Endothelial cell of umbilical vein (primary cell): ENCODE measurements at regions not wholly inside any gene's neighbourhood (a gene's known extent, or its start where the extent isn't known, plus 50 kb on each side); places are given as distances from the start of the nearest gene placed in this dataset.

Experiments used
- BruUV-seq: library from RNA; stranded (reverse); fragments of 400-500 nt; replicated peaks from 2 replicates; lab custom pipeline; 2021; lab: Mats Ljungman, UMichigan
- CTCF ChIA-PET: fragments of 300-600, 350-600 bp; sonication (Branson Sonifier 250); formaldehyde crosslinking; loops from one replicate; lab custom pipeline; 2021; ENCODE audit warnings: antibody characterized with exemption, inconsistent platforms; lab: Charles Lee
- POLR2A ChIA-PET: fragments of 300-600, 350-600 bp; sonication (Branson Sonifier 250); formaldehyde crosslinking; loops from one replicate; lab custom pipeline; 2021; ENCODE audit warnings: antibody characterized with exemption, inconsistent platforms; lab: Charles Lee
- DNase-seq: peaks from one replicate; pipeline ENCODE4 v3.0.0-alpha.2; 2011; ENCODE audit warnings: low read depth, low spot score
- FAIRE-seq: peaks from 2 replicates; lab custom pipeline; 2011; peaks lifted over from hg19 to GRCh38; lab: Jason Lieb, UNC
- H2AFZ ChIP-seq: 2 replicates; pipeline ENCODE4 v1.6.0; 2012; ENCODE audit warnings: low read depth, low read length, control low read depth, inconsistent platforms
- H3K27ac ChIP-seq: 2 replicates; pipeline ENCODE4 v1.5.1; 2011; ENCODE audit warnings: low read depth, mild to moderate bottlenecking, control low read depth, low read length, moderate library complexity; ENCODE audit not compliant: insufficient read depth
- H3K27me3 ChIP-seq, 2 experiments: 2 replicates each; pipeline versions ENCODE4 v1.6.0 to v1.6.1; 2011; ENCODE audit warnings: low read length in 2 of 2, mixed read lengths in 1 of 2; ENCODE audit not compliant: control insufficient read depth in 2 of 2, insufficient read depth in 2 of 2
- H3K36me3 ChIP-seq, 2 experiments: 2 replicates in 1 of 2; 3 replicates in 1 of 2; pipeline ENCODE4 v1.5.1; 2011; ENCODE audit warnings: low read length in 2 of 2, mild to moderate bottlenecking in 1 of 2, moderate library complexity in 1 of 2; ENCODE audit not compliant: control insufficient read depth in 2 of 2, insufficient read depth in 2 of 2; ENCODE audit errors: extremely low read depth in 1 of 2
- H3K4me1 ChIP-seq: 3 replicates; pipeline ENCODE4 v1.5.1; 2011; ENCODE audit warnings: mild to moderate bottlenecking, low read length; ENCODE audit not compliant: control insufficient read depth, insufficient read depth; ENCODE audit errors: extremely low read depth
- H3K4me2 ChIP-seq: 2 replicates; pipeline ENCODE4 v1.6.1; 2011; ENCODE audit warnings: low read length, control low read depth, mixed read lengths; ENCODE audit not compliant: insufficient read depth
- H3K4me3 ChIP-seq, 3 experiments: fragments of 200-600 bp in 1 of 3; sonication (generic), shearing (Covaris generic) in 1 of 3; replicated peaks in 1 of 3; 2 replicates each; pipeline ENCODE4 v1.5.1; 2011 to 2016; ENCODE audit warnings: control low read depth in 3 of 3, low read length in 3 of 3, mild to moderate bottlenecking in 2 of 3, inconsistent platforms in 1 of 3, low read depth in 1 of 3, moderate library complexity in 1 of 3; ENCODE audit not compliant: insufficient read depth in 1 of 3
- H3K79me2 ChIP-seq: 2 replicates; pipeline ENCODE4 v1.6.0; 2012; ENCODE audit warnings: low read length, inconsistent platforms; ENCODE audit not compliant: control insufficient read depth, insufficient read depth
- H3K9ac ChIP-seq: replicated peaks from 2 replicates; pipeline ENCODE3; 2011; ENCODE audit warnings: low read length, control low read depth; ENCODE audit not compliant: insufficient read depth; ENCODE audit errors: extremely low read depth
- H3K9me1 ChIP-seq: replicated peaks from 3 replicates; pipeline ENCODE4 v1.6.0; 2011; ENCODE audit warnings: mild to moderate bottlenecking, low read length; ENCODE audit not compliant: control insufficient read depth, insufficient read depth; ENCODE audit errors: extremely low read depth
- H3K9me3 ChIP-seq: replicated peaks from 2 replicates; pipeline ENCODE4 v1.5.1; 2012; ENCODE audit warnings: low read length, inconsistent platforms; ENCODE audit not compliant: control insufficient read depth, insufficient read depth
- H4K20me1 ChIP-seq: replicated peaks from 2 replicates; pipeline ENCODE3; 2011; ENCODE audit warnings: mild to moderate bottlenecking, low read length; ENCODE audit not compliant: control insufficient read depth, insufficient read depth; ENCODE audit errors: extremely low read depth
- EZH2 ChIP-seq: IDR thresholded peaks from 2 replicates; pipeline ENCODE4 v1.6.1; 2012; ENCODE audit warnings: borderline replicate concordance, low read depth, mild to moderate bottlenecking, moderate library complexity, low read length, inconsistent platforms; ENCODE audit not compliant: severe bottlenecking
- FOS ChIP-seq: IDR thresholded peaks from 2 replicates; pipeline ENCODE4 v1.6.1; 2011; ENCODE audit warnings: mild to moderate bottlenecking, low read length, moderate library complexity, borderline replicate concordance; ENCODE audit not compliant: insufficient read depth
- GATA2 ChIP-seq: IDR thresholded peaks from 2 replicates; pipeline ENCODE4 v1.7.0; 2011; ENCODE audit warnings: low read depth, mild to moderate bottlenecking, moderate library complexity, mixed read lengths, low read length; ENCODE audit not compliant: insufficient read length, insufficient read depth
- JUN ChIP-seq: IDR thresholded peaks from 2 replicates; pipeline ENCODE4 v1.6.1; 2011; ENCODE audit warnings: borderline replicate concordance, low read depth; ENCODE audit not compliant: insufficient read length, insufficient read depth
- MAX ChIP-seq: IDR thresholded peaks from 2 replicates; pipeline ENCODE4 v1.6.1; 2011; ENCODE audit not compliant: insufficient read depth, insufficient read length
- MYC ChIP-seq: IDR thresholded peaks from one replicate; pipeline ENCODE4 v1.6.1; 2011; ENCODE audit warnings: mild to moderate bottlenecking, low read depth, low read length
- POLR2A ChIP-seq: IDR thresholded peaks from 2 replicates; pipeline ENCODE4 v1.6.1; 2012; ENCODE audit warnings: low read depth, mild to moderate bottlenecking, control low read depth, low read length
- POLR2AphosphoS5 ChIP-seq: IDR thresholded peaks from 2 replicates; pipeline ENCODE4 v1.6.1; 2012; ENCODE audit warnings: low read depth, mild to moderate bottlenecking, control low read depth, low read length, moderate library complexity; ENCODE audit not compliant: insufficient read depth
- dilution Hi-C: fragments of 300-500 bp; cut with MboI; formaldehyde crosslinking; loops from one replicate; pipeline ENCODE4 v1.15.0; 2019; ENCODE audit warnings: low sequenced_read_pairs; ENCODE audit not compliant: extremely low pct_ligation_motif_present
- intact Hi-C: fragments of 100-400 bp; cut with micrococcal nuclease; formaldehyde crosslinking; loops from one replicate; pipeline ENCODE4 v1.10.0; 2022
- TF ChIP-seq, protein P1 (sequence below), 2 donors: IDR thresholded peaks; 1 replicate in 1 of 2; 2 replicates in 1 of 2; pipeline ENCODE4 v1.5.1; 2011; ENCODE audit warnings: low read length in 2 of 2, mild to moderate bottlenecking in 2 of 2, moderate library complexity in 2 of 2, control low read depth in 1 of 2, inconsistent platforms in 1 of 2, low read depth in 1 of 2; ENCODE audit not compliant: insufficient read depth in 1 of 2; ENCODE audit errors: extremely low read depth in 1 of 2

- H2AFZ ChIP-seq, result no peak overlapping the region
Measured at GRCh38 chr2:120570546-120570945, 165.1 kb upstream of the GLI2 start.

More at GRCh38 chr2:120570546-120570945, 165.1 kb upstream of the GLI2 start:
- H4K20me1 ChIP-seq, result no peaks in the 10 kb centered on the region
- H3K36me3 ChIP-seq, result no peaks in the 10 kb centered on the region
- no TSS peak for BruUV-seq
- dilution Hi-C loops (no loop called here), intact Hi-C loops (no loop called here)
- ChIA-PET POLR2A (no interaction called here), CTCF (interaction anchor here (1.5 kb wide), 1 partner anchor 17 kb away, joined by 6 read pairs; no protein-coding TSS in a partner anchor)
- H3K9me3 ChIP-seq, result no peaks in the 10 kb centered on the region
- no peak overlapping the region for H3K4me2 ChIP-seq
- H3K4me1 ChIP-seq, result no peaks in the 10 kb centered on the region
- H3K9ac ChIP-seq, result no peak overlapping the region
- H3K9me1 ChIP-seq, result no peaks in the 10 kb centered on the region
- peaks cover 1 to 20% of the 10 kb centered on the region in 2 experiments for H3K27me3 ChIP-seq
- FAIRE-seq, result no peak
- DNase-seq, result no peak
- H3K4me3 ChIP-seq, result no peak overlapping the region
- H3K27ac ChIP-seq, result no peak overlapping the region
- H3K79me2 ChIP-seq, result no peaks in the 10 kb centered on the region
- TF ChIP-seq EZH2, result no peak
- TF ChIP-seq GATA2, result no peak
- no peak for TF ChIP-seq MAX
- no peak for TF ChIP-seq FOS
- TF ChIP-seq, protein P1, sequence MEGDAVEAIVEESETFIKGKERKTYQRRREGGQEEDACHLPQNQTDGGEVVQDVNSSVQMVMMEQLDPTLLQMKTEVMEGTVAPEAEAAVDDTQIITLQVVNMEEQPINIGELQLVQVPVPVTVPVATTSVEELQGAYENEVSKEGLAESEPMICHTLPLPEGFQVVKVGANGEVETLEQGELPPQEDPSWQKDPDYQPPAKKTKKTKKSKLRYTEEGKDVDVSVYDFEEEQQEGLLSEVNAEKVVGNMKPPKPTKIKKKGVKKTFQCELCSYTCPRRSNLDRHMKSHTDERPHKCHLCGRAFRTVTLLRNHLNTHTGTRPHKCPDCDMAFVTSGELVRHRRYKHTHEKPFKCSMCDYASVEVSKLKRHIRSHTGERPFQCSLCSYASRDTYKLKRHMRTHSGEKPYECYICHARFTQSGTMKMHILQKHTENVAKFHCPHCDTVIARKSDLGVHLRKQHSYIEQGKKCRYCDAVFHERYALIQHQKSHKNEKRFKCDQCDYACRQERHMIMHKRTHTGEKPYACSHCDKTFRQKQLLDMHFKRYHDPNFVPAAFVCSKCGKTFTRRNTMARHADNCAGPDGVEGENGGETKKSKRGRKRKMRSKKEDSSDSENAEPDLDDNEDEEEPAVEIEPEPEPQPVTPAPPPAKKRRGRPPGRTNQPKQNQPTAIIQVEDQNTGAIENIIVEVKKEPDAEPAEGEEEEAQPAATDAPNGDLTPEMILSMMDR (IDR thresholded peaks at IDR 0.05; ENCODE audit: extremely low read depth in 1 of 2, insufficient read depth in 1 of 2, low read depth in 1 of 2, low read length in 2 of 2), result no peak
- no peak for TF ChIP-seq JUN
- TF ChIP-seq POLR2A, result no peak
- TF ChIP-seq MYC, result no peak
- TF ChIP-seq POLR2AphosphoS5, result no peak
